Mesodermal cell (in vitro differentiated cells): ENCODE measurements at regions not wholly inside any gene's neighbourhood (a gene's known extent, or its start where the extent isn't known, plus 50 kb on each side); places are given as distances from the start of the nearest gene placed in this dataset.

Source experiments
- H3K27ac ChIP-seq: 2 replicates; pipeline ENCODE4 v1.7.0; 2013; ENCODE audit warnings: mild to moderate bottlenecking, low read depth, low read length, moderate library complexity; ENCODE audit not compliant: severe bottlenecking
- H3K36me3 ChIP-seq: 2 replicates; pipeline ENCODE4 v1.7.1; 2013; ENCODE audit warnings: mild to moderate bottlenecking, low read length, moderate library complexity; ENCODE audit not compliant: control insufficient read depth, insufficient read depth
- H3K4me1 ChIP-seq: one replicate; pipeline ENCODE4 v1.7.1; 2013; ENCODE audit warnings: mild to moderate bottlenecking, low read length; ENCODE audit not compliant: insufficient read depth, control insufficient read depth, poor library complexity, severe bottlenecking
- H3K4me3 ChIP-seq: 2 replicates; pipeline ENCODE4 v1.7.0; 2013; ENCODE audit warnings: low read length, control low read depth, mild to moderate bottlenecking; ENCODE audit not compliant: insufficient read depth, poor library complexity, severe bottlenecking; ENCODE audit errors: extremely low read depth
- H3K9me3 ChIP-seq: 2 replicates; pipeline ENCODE4 v1.7.1; 2013; ENCODE audit warnings: mild to moderate bottlenecking, low read length, moderate library complexity; ENCODE audit not compliant: control insufficient read depth
- WGBS, 2 experiments: methylation state at CpG; one replicate each; pipeline ENCODE4 v1.1.5; 2013; ENCODE audit warnings: missing lambda C conversion rate in 2 of 2; ENCODE audit not compliant: insufficient coverage in 2 of 2; 5-methylcytosine and 5-hydroxymethylcytosine counted together

- Histone ChIP-seq H3K27ac (no peak overlapping the region), H3K4me3 (no peak overlapping the region), H3K4me1 (no peaks in the 10 kb centered on the region), H3K36me3 (no peaks in the 10 kb centered on the region), H3K9me3 (no peaks in the 10 kb centered on the region)
- 70 to 96% methylated on average over 1 to 2 of the region's 4 CpGs for WGBS, 2 experiments
Measured at GRCh38 chr1:168865850-168866620, 137.0 kb upstream of the DPT start.

- H3K9me3 ChIP-seq = no peaks in the 10 kb centered on the region
- no peak overlapping the region for H3K4me3 ChIP-seq
- no peak overlapping the region for H3K27ac ChIP-seq
- 78 to 83% methylated on average over 1 to 2 of the region's 4 CpGs for WGBS, 2 experiments
- H3K36me3 ChIP-seq = no peaks in the 10 kb centered on the region
- no peaks in the 10 kb centered on the region for H3K4me1 ChIP-seq
Measured at GRCh38 chr1:168867941-168868634, 139.1 kb upstream of the DPT start.

- no CpG with 5 or more reads among the region's 1 CpG for WGBS, 2 experiments
- no peaks in the 10 kb centered on the region for H3K4me1 ChIP-seq
- H3K4me3 ChIP-seq = no peak overlapping the region
- no peak overlapping the region for H3K27ac ChIP-seq
- H3K36me3 ChIP-seq = no peaks in the 10 kb centered on the region
- no peaks in the 10 kb centered on the region for H3K9me3 ChIP-seq
Measured at GRCh38 chr1:168871531-168871930, 142.5 kb upstream of the DPT start.

GRCh38 chr1:168875831-168876230, 146.8 kb upstream of the DPT start:
- H3K4me1 ChIP-seq = no peaks in the 10 kb centered on the region
- no peaks in the 10 kb centered on the region for H3K9me3 ChIP-seq
- H3K36me3 ChIP-seq = no peaks in the 10 kb centered on the region
- no CpG with 5 or more reads among the region's 1 CpG for WGBS, 2 experiments
- H3K27ac ChIP-seq = no peak overlapping the region
- H3K4me3 ChIP-seq = no peak overlapping the region

- H3K27ac ChIP-seq = no peak overlapping the region
- no peaks in the 10 kb centered on the region for H3K9me3 ChIP-seq
- no peak overlapping the region for H3K4me3 ChIP-seq
- no peaks in the 10 kb centered on the region for H3K4me1 ChIP-seq
- H3K36me3 ChIP-seq = no peaks in the 10 kb centered on the region
- no CpG with 5 or more reads among the region's 1 CpG for WGBS, 2 experiments
Measured at GRCh38 chr1:168876830-168877229, 147.8 kb upstream of the DPT start.

- 88 to 93% methylated on average over 7 to 8 of the region's 10 CpGs for WGBS, 2 experiments
- no peaks in the 10 kb centered on the region for H3K4me1 ChIP-seq
- no peaks in the 10 kb centered on the region for H3K9me3 ChIP-seq
- no peak overlapping the region for H3K4me3 ChIP-seq
- H3K27ac ChIP-seq = no peak overlapping the region
- H3K36me3 ChIP-seq = no peaks in the 10 kb centered on the region
Measured at GRCh38 chr1:168879896-168880734, 151.1 kb upstream of the DPT start.

- H3K9me3 ChIP-seq = no peaks in the 10 kb centered on the region
- no peak overlapping the region for H3K4me3 ChIP-seq
- 85 to 94% methylated on average over 2 of the region's 2 CpGs for WGBS, 2 experiments
- H3K27ac ChIP-seq = no peak overlapping the region
- no peaks in the 10 kb centered on the region for H3K4me1 ChIP-seq
- no peaks in the 10 kb centered on the region for H3K36me3 ChIP-seq
Measured at GRCh38 chr1:168881656-168882260, 152.8 kb upstream of the DPT start.

- H3K27ac ChIP-seq = no peak overlapping the region
- no peak overlapping the region for H3K4me3 ChIP-seq
- 94 to 97% methylated on average over 3 to 4 of the region's 4 CpGs for WGBS, 2 experiments
Measured at GRCh38 chr1:168887381-168887780, 158.4 kb upstream of the DPT start.

GRCh38 chr1:168888418-168888817, 159.4 kb upstream of the DPT start:
- H3K36me3 ChIP-seq = no peaks in the 10 kb centered on the region
- no peaks in the 10 kb centered on the region for H3K4me1 ChIP-seq
- 88 to 100% methylated on average over 1 of the region's 2 CpGs for WGBS, 2 experiments
- H3K27ac ChIP-seq = no peak overlapping the region
- no peak overlapping the region for H3K4me3 ChIP-seq
- H3K9me3 ChIP-seq = peaks cover 5% of the 10 kb centered on the region

More at GRCh38 chr1:168887381-168887780, 158.4 kb upstream of the DPT start:
- Histone ChIP-seq H3K36me3 (no peaks in the 10 kb centered on the region), H3K4me1 (no peaks in the 10 kb centered on the region), H3K9me3 (peaks cover 5% of the 10 kb centered on the region)

GRCh38 chr1:168892931-168893330, 163.9 kb upstream of the DPT start:
- WGBS, 2 experiments = 90 to 100% methylated on average over 2 of the region's 3 CpGs
- Histone ChIP-seq H3K36me3 (no peaks in the 10 kb centered on the region), H3K9me3 (peaks cover 5% of the 10 kb centered on the region), H3K4me3 (no peak overlapping the region), H3K27ac (no peak overlapping the region), H3K4me1 (no peaks in the 10 kb centered on the region)
